Stomach (tissue), 4 donors: ENCODE measurements at regions not wholly inside any gene's neighbourhood (a gene's known extent, or its start where the extent isn't known, plus 50 kb on each side); places are given as distances from the start of the nearest gene placed in this dataset.

ENCODE experiments used
- EP300 ChIP-seq: sonication (generic); formaldehyde crosslinking; IDR thresholded peaks from one replicate; pipeline ENCODE4 v1.6.1; 2017; ENCODE audit warnings: antibody characterized with exemption
- POLR2A ChIP-seq, 4 donors: fragments of 450-650 bp; IDR thresholded peaks; one replicate each; pipeline ENCODE4 v1.6.1; 2016; ENCODE audit warnings: antibody characterized with exemption in 4 of 4, control low read depth in 2 of 4, mild to moderate bottlenecking in 1 of 4, moderate library complexity in 1 of 4
- POLR2AphosphoS5 ChIP-seq, 3 donors: sonication (generic); formaldehyde crosslinking; IDR thresholded peaks; one replicate each; pipeline ENCODE4 v1.6.1; 2016; ENCODE audit warnings: antibody characterized with exemption in 3 of 3
- TF ChIP-seq, protein P1 (sequence below), 7 experiments: fragments of 450-650 bp in 4 of 7; fragments of 200-600 bp in 3 of 7; sonication (generic) in 3 of 7; IDR thresholded peaks; one replicate each; pipeline ENCODE4 v1.5.1; 2016 to 2019; ENCODE audit warnings: antibody characterized with exemption in 7 of 7, control low read depth in 2 of 7, mild to moderate bottlenecking in 1 of 7

DNA sequence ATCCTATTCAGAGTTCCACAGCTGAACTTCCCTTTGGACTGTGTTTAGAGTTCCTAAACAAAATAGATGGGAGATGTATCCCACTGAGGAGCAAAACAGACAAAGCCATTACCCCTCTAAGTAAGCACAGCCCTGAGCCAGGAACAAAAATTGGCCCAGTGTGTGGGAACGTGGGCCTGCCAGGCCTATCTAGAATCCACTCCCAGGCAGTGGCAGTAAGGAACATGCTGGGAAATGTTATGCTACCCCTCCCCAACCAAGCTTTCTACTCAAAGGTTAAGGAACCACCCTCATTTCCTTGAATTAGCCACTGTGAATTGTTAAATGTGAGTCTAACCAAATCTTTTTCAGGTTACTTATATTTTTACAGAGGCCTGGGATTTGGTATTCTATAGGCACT, 405.1 kb upstream of the PTGER4 start:
- TF ChIP-seq, protein P1, sequence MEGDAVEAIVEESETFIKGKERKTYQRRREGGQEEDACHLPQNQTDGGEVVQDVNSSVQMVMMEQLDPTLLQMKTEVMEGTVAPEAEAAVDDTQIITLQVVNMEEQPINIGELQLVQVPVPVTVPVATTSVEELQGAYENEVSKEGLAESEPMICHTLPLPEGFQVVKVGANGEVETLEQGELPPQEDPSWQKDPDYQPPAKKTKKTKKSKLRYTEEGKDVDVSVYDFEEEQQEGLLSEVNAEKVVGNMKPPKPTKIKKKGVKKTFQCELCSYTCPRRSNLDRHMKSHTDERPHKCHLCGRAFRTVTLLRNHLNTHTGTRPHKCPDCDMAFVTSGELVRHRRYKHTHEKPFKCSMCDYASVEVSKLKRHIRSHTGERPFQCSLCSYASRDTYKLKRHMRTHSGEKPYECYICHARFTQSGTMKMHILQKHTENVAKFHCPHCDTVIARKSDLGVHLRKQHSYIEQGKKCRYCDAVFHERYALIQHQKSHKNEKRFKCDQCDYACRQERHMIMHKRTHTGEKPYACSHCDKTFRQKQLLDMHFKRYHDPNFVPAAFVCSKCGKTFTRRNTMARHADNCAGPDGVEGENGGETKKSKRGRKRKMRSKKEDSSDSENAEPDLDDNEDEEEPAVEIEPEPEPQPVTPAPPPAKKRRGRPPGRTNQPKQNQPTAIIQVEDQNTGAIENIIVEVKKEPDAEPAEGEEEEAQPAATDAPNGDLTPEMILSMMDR (IDR thresholded peaks at IDR 0.05): no peak
- no peak for TF ChIP-seq POLR2AphosphoS5 (IDR thresholded peaks at IDR 0.05)
- TF ChIP-seq POLR2A (IDR thresholded peaks at IDR 0.05): no peak
- TF ChIP-seq EP300: no peak
